SU-DHL-6 (cell line): ENCODE measurements at regions not wholly inside any gene's neighbourhood (a gene's known extent, or its start where the extent isn't known, plus 50 kb on each side); places are given as distances from the start of the nearest gene placed in this dataset.

Experiments
- CTCF ChIP-seq: fragments of 200-600 bp; sonication (generic); IDR thresholded peaks from one replicate; pipeline ENCODE4 v1.5.1; 2017; ENCODE audit warnings: antibody characterized with exemption, mild to moderate bottlenecking, low read length, moderate library complexity; ENCODE audit not compliant: insufficient read depth, poor library complexity, severe bottlenecking
- EZH2phosphoT487 ChIP-seq: fragments of 200-600 bp; sonication (generic), shearing (Covaris generic); conservative IDR thresholded peaks from 2 replicates; pipeline ENCODE4 v1.6.1; 2018; ENCODE audit warnings: mild to moderate bottlenecking, antibody characterized with exemption, low read length, moderate library complexity, mixed read lengths

- TF ChIP-seq CTCF (no peak), EZH2phosphoT487 (no peak)
These were observed 130.3 kb upstream of the TPM1 start for GRCh38 chr15:62912282-62912681.
